ENCODE measurements at regions not wholly inside any gene's neighbourhood (a gene's known extent, or its start where the extent isn't known, plus 50 kb on each side); places are given as distances from the start of the nearest gene placed in this dataset.
"Not testable (repeated sequence)": the region's sequence is repeated elsewhere in the genome, so short reads cannot be mapped to it uniquely, and the experiment has no call there.

DNA sequence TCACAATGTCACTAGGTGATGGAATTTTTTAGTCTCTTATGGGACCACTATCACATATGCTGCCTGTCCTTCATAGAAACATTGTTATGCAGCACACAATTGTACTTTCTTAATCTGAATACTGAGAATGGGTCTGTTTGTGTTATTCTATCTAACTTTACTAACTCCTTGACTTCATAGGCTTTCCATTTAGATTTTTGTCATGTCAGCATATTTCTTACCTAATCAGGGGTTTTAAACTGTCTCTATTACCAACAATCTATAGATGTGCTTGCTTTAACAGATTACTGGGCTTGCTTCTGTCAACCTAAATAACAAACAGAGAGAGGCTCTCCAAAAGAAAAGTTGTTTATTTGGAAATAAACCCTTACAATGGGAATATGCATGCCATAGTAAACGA is 289.6 kb upstream of the ZNF804A start:
- Mint-ChIP-seq H3K36me3 (ENCODE audit: low read depth) (no peaks in the 10 kb centered on the region), H3K4me3 (no peak overlapping the region), H3K27ac (no peak overlapping the region), H3K9me3 (no peaks in the 10 kb centered on the region), H3K4me1 (no peaks in the 10 kb centered on the region), H3K27me3 (ENCODE audit: low read depth) (no peaks in the 10 kb centered on the region)
- TF ChIP-seq, protein P1, sequence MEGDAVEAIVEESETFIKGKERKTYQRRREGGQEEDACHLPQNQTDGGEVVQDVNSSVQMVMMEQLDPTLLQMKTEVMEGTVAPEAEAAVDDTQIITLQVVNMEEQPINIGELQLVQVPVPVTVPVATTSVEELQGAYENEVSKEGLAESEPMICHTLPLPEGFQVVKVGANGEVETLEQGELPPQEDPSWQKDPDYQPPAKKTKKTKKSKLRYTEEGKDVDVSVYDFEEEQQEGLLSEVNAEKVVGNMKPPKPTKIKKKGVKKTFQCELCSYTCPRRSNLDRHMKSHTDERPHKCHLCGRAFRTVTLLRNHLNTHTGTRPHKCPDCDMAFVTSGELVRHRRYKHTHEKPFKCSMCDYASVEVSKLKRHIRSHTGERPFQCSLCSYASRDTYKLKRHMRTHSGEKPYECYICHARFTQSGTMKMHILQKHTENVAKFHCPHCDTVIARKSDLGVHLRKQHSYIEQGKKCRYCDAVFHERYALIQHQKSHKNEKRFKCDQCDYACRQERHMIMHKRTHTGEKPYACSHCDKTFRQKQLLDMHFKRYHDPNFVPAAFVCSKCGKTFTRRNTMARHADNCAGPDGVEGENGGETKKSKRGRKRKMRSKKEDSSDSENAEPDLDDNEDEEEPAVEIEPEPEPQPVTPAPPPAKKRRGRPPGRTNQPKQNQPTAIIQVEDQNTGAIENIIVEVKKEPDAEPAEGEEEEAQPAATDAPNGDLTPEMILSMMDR (IDR thresholded peaks at IDR 0.05; ENCODE audit: unreplicated experiment in 3 of 3) = no peak

DNA sequence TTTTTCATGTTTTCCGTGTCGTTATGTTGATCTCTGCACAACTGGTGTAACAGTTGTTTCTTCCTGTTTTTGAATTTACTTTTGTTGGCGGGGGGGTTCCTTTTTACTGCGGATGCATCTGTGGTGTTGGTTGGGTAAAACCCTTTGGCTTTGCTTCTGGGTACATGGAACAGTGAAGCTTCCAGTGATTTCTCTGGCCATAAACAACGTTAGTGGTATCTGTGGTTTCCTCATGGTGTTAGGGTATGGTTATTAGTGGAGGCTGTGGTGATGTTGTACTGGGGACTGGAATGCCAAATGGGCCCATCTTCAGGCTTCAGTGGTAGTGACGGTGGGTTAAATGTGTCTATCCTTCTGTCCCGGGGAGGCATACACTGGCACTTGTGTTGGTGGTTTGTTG is 285.4 kb upstream of the ZNF804A start:
- Mint-ChIP-seq H3K27ac (no peak overlapping the region), H3K27me3 (ENCODE audit: low read depth) (no peaks in the 10 kb centered on the region), H3K4me3 (no peak overlapping the region), H3K9me3 (no peaks in the 10 kb centered on the region), H3K36me3 (ENCODE audit: low read depth) (no peaks in the 10 kb centered on the region), H3K4me1 (no peaks in the 10 kb centered on the region)
- TF ChIP-seq, protein P1 (IDR thresholded peaks at IDR 0.05; ENCODE audit: unreplicated experiment in 3 of 3) = no peak

DNA sequence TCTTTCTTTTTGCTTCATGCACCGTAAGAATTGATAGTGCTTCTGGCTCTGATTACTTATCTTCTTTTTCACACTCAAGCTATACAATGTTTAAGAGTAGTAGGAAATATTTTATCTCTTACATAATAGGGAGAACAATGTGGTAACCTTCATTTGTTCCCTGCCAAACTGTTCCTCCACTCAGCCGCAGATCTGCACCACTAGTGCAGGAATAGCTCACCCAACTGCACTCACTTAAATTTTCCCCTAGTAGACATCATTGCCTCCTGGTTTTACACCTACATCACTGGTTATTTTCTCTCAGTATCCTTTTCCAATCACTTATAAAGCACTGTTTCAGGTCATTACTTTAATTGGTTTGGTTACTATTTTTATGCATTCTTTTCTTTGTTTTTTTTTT is 283.5 kb upstream of the ZNF804A start:
- no peaks in the 10 kb centered on the region for H3K27me3 Mint-ChIP-seq (ENCODE audit: low read depth)
- TF ChIP-seq, protein P1 (IDR thresholded peaks at IDR 0.05; ENCODE audit: unreplicated experiment in 3 of 3) = no peak
- no peaks in the 10 kb centered on the region for H3K9me3 Mint-ChIP-seq
- no peaks in the 10 kb centered on the region for H3K36me3 Mint-ChIP-seq (ENCODE audit: low read depth)
- no peak overlapping the region for H3K4me3 Mint-ChIP-seq
- H3K4me1 Mint-ChIP-seq = no peaks in the 10 kb centered on the region
- H3K27ac Mint-ChIP-seq = no peak overlapping the region

DNA sequence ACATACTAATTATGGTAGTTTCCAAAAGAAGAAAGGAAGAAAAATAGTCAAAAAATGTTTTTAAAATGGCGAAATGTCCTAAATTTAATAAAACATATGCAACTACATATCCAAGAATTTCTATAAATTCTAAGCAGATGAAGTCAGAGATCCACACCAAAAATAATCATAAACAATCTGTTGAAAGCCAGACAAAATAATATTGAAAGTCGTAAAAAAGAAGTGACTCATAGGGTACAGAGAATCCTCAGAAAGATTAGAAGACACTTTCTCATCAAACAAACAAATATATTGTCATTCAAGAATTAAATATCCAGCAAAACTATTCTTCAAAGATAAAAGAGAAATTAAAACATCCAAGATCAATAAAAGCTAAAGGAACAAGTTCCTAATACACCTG is 281.4 kb upstream of the ZNF804A start:
- no peak overlapping the region for H3K4me3 Mint-ChIP-seq
- TF ChIP-seq, protein P1 (IDR thresholded peaks at IDR 0.05; ENCODE audit: unreplicated experiment in 3 of 3) = no peak
- H3K36me3 Mint-ChIP-seq (ENCODE audit: low read depth) = no peaks in the 10 kb centered on the region
- no peaks in the 10 kb centered on the region for H3K9me3 Mint-ChIP-seq
- H3K27ac Mint-ChIP-seq = no peak overlapping the region
- H3K27me3 Mint-ChIP-seq (ENCODE audit: low read depth) = no peaks in the 10 kb centered on the region
- H3K4me1 Mint-ChIP-seq = no peaks in the 10 kb centered on the region

DNA sequence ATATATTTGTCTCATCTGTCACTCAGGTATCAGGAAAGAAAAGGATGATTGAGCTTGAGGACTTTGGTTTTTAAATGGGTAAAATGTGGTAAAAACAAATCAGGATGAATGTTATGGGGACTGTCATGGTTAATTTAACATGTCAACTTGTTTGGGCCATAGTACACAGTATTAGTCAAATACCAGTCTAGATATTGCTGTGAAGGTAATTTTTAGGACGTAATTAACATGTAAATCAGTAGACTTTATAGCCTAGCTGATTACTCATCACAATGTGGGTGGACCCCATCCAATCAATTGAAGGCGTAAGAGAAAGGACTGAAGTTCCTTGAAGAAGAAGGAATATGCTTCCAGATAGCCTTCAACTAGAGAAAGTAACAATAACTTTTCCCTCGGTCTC is 275.7 kb upstream of the ZNF804A start:
- Mint-ChIP-seq H3K27me3 (ENCODE audit: low read depth) (no peaks in the 10 kb centered on the region), H3K4me3 (no peak overlapping the region), H3K9me3 (no peaks in the 10 kb centered on the region), H3K4me1 (no peaks in the 10 kb centered on the region), H3K36me3 (ENCODE audit: low read depth) (no peaks in the 10 kb centered on the region), H3K27ac (no peak overlapping the region)
- TF ChIP-seq, protein P1 (IDR thresholded peaks at IDR 0.05; ENCODE audit: unreplicated experiment in 3 of 3) = no peak

DNA sequence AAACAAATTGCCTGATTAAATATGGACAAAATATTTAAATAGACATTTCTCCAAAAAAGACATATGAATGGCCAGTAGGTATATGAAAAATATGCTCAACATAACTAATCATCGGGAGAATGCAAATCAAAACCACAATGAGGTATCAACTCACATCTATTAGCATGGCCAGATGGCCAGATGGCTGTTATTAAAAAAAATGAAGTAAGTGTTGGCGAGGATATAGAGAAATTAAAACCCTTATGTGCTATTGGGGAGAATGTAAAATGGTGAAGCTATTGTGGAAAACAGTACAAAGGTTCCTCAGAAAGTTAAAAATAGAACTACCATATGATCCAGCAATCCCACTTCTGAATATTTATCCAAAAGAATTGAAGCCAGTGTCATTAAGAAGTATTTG is 272.3 kb upstream of the ZNF804A start:
- TF ChIP-seq, protein P1 (IDR thresholded peaks at IDR 0.05; ENCODE audit: unreplicated experiment in 3 of 3) = no peak
- no peaks in the 10 kb centered on the region for H3K36me3 Mint-ChIP-seq (ENCODE audit: low read depth)
- no peak overlapping the region for H3K4me3 Mint-ChIP-seq
- no peaks in the 10 kb centered on the region for H3K27me3 Mint-ChIP-seq (ENCODE audit: low read depth)
- no peaks in the 10 kb centered on the region for H3K4me1 Mint-ChIP-seq
- no peaks in the 10 kb centered on the region for H3K9me3 Mint-ChIP-seq
- no peak overlapping the region for H3K27ac Mint-ChIP-seq

DNA sequence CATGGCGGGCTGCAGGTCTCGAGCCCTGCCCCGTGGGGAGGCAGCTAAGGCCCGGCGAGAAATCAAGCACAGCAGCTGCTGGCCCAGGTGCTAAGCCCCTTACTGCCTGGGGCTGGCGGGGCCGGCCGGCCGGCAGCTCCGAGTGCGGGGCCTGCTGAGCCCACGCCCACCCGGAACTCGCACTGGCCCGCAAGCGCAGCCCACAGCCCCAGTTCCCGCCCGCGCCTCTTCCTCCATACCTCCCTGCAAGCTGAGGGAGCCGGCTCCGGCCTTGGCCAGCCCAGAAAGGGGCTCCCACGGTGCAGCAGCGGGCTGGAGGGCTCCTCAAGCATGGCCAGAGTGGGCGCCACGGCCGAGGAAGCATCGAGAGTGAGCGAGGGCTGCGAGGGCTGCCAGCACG is 270.5 kb upstream of the ZNF804A start:
- not testable (repeated sequence) for H3K36me3 Mint-ChIP-seq (ENCODE audit: low read depth); H3K4me1 Mint-ChIP-seq; H3K27ac Mint-ChIP-seq; H3K4me3 Mint-ChIP-seq; H3K27me3 Mint-ChIP-seq (ENCODE audit: low read depth); H3K9me3 Mint-ChIP-seq

DNA sequence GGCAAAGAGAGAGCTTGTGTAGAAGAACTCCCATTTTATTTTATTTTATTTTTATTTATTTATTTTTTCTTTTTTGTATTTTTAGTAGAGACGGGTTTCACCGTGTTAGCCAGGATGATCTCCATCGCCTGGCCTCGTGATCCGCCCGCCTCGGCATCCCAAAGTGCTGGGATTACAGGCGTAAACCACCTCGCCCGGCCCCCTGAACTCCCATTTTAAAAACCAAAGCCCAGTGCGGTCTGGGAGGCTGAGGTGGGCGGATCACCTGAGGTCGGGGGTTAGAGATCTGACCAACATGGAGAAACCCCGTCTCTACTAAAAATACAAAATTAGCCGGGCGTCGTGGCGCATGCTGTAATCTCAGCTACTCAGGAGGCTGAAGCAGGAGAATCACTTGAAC is 267.8 kb upstream of the ZNF804A start:
- not testable (repeated sequence) for H3K9me3 Mint-ChIP-seq; H3K4me1 Mint-ChIP-seq; H3K27ac Mint-ChIP-seq; H3K36me3 Mint-ChIP-seq (ENCODE audit: low read depth); H3K27me3 Mint-ChIP-seq (ENCODE audit: low read depth); H3K4me3 Mint-ChIP-seq

Data from nephron (organoid).